A549 (cell line): ENCODE measurements at regions not wholly inside any gene's neighbourhood (a gene's known extent, or its start where the extent isn't known, plus 50 kb on each side); places are given as distances from the start of the nearest gene placed in this dataset.

ENCODE experiments used
- CBX8 ChIP-seq: fragments of 200-600 bp; sonication (generic); IDR thresholded peaks from 2 replicates; pipeline ENCODE4 v1.6.1; 2016
- MAZ ChIP-seq: fragments of 150-350 bp; IDR thresholded peaks from 2 replicates; pipeline ENCODE4 v1.6.1; 2014; ENCODE audit warnings: antibody characterized with exemption, low read depth, low read length, borderline replicate concordance
- MYC ChIP-seq: IDR thresholded peaks from 2 replicates; pipeline ENCODE4 v1.6.1; 2012; ENCODE audit warnings: mild to moderate bottlenecking, inconsistent platforms, low read length, improper control_type of control experiment, borderline replicate concordance
- POLR2A ChIP-seq: IDR thresholded peaks from 2 replicates; pipeline ENCODE4 v1.6.1; 2012; ENCODE audit warnings: mild to moderate bottlenecking, low read length
- RARB ChIP-seq: fragments of 250-450 bp; sonication (Bioruptor Pico); IDR thresholded peaks from 2 replicates; pipeline ENCODE4 v1.8.0; 2021; ENCODE audit warnings: mild to moderate bottlenecking, moderate library complexity
- RNF2 ChIP-seq: fragments of 200-600 bp; sonication (generic); IDR thresholded peaks from 2 replicates; pipeline ENCODE4 v1.6.1; 2016; ENCODE audit warnings: low read depth, mild to moderate bottlenecking, antibody characterized with exemption, moderate library complexity, borderline replicate concordance
- SMC3 ChIP-seq: fragments of >200 bp; sonication (Bioruptor Twin); formaldehyde crosslinking; IDR thresholded peaks from 3 replicates; pipeline ENCODE4 v1.6.1; 2018; ENCODE audit warnings: inconsistent platforms
- TF ChIP-seq, protein P1 (sequence below): fragments of 200-600 bp; sonication (generic); IDR thresholded peaks from 2 replicates; pipeline ENCODE4 v1.6.1; 2016; ENCODE audit warnings: antibody characterized with exemption, mild to moderate bottlenecking, moderate library complexity
- TF ChIP-seq, protein P2 (sequence below): fragments of >200 bp; sonication (Bioruptor Twin); formaldehyde crosslinking; IDR thresholded peaks from 3 replicates; pipeline ENCODE4 v1.5.1; 2016
- TF ChIP-seq, protein P3 (sequence below): fragments of 250-450 bp; sonication (Bioruptor Pico); IDR thresholded peaks from 2 replicates; pipeline ENCODE4 v1.5.0; 2021; ENCODE audit warnings: mild to moderate bottlenecking, moderate library complexity, borderline replicate concordance

DNA sequence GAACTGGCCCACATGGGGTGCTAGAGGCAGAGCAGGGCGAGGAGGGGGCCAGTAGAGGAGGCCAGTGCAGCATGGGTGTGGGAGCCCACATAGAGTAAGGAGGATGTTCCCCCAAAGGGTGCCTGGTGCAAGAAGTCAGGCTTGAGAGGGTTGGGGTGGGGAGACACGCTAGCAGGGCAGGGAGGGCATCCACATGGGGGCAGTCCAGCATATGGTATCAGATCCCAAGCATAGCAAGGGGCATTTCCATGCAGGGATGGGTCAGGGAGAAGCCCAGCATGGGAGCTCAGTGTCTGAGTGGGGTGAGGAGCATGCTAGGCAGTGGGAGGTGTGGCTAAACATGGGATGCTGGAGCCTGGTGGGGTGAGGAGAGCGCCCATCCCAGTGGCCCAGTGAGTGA lies 213.7 kb downstream of the COPRS start:
- TF ChIP-seq, protein P1, sequence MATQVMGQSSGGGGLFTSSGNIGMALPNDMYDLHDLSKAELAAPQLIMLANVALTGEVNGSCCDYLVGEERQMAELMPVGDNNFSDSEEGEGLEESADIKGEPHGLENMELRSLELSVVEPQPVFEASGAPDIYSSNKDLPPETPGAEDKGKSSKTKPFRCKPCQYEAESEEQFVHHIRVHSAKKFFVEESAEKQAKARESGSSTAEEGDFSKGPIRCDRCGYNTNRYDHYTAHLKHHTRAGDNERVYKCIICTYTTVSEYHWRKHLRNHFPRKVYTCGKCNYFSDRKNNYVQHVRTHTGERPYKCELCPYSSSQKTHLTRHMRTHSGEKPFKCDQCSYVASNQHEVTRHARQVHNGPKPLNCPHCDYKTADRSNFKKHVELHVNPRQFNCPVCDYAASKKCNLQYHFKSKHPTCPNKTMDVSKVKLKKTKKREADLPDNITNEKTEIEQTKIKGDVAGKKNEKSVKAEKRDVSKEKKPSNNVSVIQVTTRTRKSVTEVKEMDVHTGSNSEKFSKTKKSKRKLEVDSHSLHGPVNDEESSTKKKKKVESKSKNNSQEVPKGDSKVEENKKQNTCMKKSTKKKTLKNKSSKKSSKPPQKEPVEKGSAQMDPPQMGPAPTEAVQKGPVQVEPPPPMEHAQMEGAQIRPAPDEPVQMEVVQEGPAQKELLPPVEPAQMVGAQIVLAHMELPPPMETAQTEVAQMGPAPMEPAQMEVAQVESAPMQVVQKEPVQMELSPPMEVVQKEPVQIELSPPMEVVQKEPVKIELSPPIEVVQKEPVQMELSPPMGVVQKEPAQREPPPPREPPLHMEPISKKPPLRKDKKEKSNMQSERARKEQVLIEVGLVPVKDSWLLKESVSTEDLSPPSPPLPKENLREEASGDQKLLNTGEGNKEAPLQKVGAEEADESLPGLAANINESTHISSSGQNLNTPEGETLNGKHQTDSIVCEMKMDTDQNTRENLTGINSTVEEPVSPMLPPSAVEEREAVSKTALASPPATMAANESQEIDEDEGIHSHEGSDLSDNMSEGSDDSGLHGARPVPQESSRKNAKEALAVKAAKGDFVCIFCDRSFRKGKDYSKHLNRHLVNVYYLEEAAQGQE = no peak
- TF ChIP-seq POLR2A = no peak
- TF ChIP-seq, protein P2, sequence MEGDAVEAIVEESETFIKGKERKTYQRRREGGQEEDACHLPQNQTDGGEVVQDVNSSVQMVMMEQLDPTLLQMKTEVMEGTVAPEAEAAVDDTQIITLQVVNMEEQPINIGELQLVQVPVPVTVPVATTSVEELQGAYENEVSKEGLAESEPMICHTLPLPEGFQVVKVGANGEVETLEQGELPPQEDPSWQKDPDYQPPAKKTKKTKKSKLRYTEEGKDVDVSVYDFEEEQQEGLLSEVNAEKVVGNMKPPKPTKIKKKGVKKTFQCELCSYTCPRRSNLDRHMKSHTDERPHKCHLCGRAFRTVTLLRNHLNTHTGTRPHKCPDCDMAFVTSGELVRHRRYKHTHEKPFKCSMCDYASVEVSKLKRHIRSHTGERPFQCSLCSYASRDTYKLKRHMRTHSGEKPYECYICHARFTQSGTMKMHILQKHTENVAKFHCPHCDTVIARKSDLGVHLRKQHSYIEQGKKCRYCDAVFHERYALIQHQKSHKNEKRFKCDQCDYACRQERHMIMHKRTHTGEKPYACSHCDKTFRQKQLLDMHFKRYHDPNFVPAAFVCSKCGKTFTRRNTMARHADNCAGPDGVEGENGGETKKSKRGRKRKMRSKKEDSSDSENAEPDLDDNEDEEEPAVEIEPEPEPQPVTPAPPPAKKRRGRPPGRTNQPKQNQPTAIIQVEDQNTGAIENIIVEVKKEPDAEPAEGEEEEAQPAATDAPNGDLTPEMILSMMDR = no peak
- TF ChIP-seq, protein P3, sequence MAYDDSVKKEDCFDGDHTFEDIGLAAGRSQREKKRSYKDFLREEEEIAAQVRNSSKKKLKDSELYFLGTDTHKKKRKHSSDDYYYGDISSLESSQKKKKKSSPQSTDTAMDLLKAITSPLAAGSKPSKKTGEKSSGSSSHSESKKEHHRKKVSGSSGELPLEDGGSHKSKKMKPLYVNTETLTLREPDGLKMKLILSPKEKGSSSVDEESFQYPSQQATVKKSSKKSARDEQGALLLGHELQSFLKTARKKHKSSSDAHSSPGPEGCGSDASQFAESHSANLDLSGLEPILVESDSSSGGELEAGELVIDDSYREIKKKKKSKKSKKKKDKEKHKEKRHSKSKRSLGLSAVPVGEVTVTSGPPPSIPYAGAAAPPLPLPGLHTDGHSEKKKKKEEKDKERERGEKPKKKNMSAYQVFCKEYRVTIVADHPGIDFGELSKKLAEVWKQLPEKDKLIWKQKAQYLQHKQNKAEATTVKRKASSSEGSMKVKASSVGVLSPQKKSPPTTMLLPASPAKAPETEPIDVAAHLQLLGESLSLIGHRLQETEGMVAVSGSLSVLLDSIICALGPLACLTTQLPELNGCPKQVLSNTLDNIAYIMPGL = no peak
- no peak for TF ChIP-seq SMC3
- TF ChIP-seq CBX8 = no peak
- TF ChIP-seq MYC = no peak
- no peak for TF ChIP-seq MAZ
- TF ChIP-seq RARB (CRISPR knock-in tag) = no peak
- no peak for TF ChIP-seq RNF2
